ENCODE measurements at regions not wholly inside any gene's neighbourhood (a gene's known extent, or its start where the extent isn't known, plus 50 kb on each side); places are given as distances from the start of the nearest gene placed in this dataset.

- DNase-seq = no peak
These were observed 100.6 kb upstream of the KCNJ15 start for GRCh38 chr21:38156200-38156599.

DNA sequence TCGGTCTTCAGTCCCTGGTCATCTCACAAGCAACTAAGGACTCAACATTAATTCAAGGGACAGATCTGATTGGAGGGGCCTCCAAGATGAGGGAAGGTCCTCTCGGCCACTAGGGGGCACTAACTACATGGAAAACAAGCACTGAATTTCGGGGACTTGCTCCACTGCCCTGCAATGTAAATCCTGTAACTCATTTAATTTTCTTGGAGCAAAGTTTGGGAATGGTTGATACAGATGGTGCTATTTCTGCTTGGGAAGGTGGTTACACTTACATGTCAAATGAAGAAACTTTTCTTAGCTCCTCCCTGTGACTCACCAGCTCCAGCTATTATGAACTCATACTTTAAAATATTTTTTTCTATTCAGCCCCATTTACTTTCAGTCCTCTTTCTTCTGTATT lies 97.4 kb upstream of the KCNJ15 start:
- DNase-seq = peak; percentile 25

GRCh38 chr21:38165466-38166172 lies 91.2 kb upstream of the KCNJ15 start:
- DNase-seq = no peak

DNA sequence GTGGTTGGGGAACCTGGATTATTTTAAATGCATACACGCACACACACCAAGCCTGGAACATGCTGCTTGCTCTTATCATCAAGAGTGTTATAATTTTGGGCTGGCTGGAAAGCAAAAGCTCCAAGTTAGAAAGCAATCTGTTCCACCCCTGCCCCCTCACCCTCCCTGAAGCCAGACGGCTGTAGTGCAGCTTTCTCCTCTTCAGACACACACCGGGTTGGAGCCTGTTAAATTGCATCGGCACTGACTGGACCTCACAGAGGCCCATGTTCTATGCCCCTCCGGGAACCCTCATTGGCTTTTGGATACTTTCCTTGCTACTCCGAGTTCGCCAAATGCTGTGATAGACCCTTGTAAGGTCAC lies 90.6 kb upstream of the KCNJ15 start:
- DNase-seq = no peak

DNA sequence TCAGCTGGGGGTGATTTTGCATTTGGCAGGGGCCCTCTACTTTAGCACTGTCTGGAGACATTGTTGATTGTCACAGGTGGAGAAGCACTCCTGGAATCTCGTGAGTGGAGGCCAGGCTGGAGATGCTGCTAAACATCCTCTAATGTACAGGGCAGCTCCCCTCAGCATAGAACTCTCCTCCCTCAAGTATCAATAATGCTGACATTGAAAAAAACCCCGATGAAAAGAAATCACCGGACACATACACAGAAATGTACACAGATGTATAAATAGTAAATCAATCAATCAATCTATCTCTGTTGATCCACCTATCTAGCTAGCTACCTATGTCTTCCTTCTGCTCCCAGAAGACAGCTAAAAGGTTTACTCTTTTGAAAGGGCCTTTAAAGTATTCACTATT lies 89.4 kb upstream of the KCNJ15 start:
- DNase-seq = no peak

DNA sequence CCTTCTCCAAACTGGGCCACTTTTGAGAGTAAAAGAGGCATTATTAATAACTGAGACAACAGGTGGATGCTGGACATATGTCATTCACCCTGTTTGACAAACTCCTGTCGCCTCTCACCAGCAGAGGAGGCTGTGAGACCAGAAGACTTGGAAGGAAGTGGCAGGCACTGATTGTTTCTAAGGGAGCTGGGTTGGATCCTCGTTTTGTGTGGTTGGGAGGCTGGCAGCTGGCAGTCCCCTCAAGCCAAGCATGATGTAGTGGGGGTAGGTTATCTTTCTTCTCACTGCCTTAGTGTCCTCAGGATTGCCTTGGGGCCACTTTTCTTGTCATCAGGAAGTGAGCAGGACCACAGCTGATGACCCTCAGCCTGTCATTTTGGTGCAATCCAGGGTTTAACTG lies 86.5 kb upstream of the KCNJ15 start:
- DNase-seq = no peak

GRCh38 chr21:38170704-38171682 lies 85.8 kb upstream of the KCNJ15 start:
- DNase-seq = no peak

DNA sequence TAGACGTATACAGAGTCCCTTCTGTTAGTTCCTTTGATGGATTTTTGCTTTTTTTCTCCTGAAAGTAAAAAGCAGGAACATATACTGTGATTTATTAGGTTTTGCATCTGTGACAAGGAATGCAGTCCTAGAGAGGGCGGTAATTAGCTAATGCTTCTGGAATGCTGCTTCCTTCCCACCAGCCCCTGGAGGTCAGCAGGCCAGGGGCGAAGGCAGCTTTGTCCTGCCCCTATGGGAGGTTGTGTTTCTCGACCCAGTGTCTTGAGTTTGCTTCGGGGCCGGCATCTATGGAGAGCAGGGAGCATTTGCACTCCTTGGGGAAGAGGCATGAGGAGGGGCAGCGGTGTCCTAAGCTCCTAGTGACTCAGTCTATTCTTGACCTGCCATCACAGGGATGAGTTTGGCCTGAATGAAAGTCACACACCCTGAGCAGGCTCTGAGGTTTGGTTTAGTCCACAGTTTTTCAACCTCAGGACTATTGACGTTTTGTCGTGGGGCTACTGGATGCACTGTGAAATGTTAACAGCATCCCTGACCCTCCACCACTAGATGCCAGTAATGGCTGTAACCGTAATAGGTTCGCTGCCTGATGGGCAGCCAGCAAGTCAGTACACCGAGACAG lies 85.0 kb upstream of the KCNJ15 start:
- DNase-seq = no peak

- no peak for DNase-seq
These were observed 83.3 kb upstream of the KCNJ15 start for GRCh38 chr21:38173276-38174035.

- DNase-seq = no peak
These were observed 81.5 kb upstream of the KCNJ15 start for GRCh38 chr21:38175306-38175705.

DNA sequence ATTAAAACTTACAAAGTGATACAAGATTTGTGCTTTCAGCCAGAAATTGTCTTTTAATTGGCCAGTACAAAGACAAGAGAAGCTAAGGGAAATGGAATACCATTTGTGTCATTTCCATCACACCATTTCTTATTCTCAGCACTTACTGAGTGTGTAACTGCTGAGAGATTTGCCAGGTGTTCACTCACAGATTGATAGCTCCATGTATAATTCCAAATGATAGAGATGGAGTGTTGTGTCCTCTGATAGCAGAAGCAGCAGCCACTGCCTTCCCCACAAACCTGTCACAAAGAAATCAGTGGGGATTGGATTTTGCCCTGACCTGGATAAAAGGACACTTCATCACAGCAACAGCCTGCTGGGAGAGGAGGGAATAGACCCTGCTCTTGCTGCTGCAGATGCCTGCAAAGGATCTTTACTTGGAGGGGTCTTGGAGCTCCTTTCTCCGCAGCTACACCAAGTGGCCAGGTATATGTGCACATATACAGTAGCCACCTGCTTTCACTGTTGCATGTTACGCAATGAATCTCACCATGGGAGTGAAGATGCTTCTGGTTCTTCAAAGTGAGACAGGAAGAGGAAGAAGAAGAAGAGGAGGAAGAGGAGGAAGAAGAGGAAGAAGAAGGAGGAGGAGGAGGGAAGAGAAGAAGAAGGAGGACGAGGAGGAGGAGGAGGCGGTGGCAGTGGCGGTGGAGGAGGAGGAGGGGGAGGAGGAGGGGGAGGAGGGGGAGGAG lies 78.7 kb upstream of the KCNJ15 start:
- no peak for DNase-seq

DNA sequence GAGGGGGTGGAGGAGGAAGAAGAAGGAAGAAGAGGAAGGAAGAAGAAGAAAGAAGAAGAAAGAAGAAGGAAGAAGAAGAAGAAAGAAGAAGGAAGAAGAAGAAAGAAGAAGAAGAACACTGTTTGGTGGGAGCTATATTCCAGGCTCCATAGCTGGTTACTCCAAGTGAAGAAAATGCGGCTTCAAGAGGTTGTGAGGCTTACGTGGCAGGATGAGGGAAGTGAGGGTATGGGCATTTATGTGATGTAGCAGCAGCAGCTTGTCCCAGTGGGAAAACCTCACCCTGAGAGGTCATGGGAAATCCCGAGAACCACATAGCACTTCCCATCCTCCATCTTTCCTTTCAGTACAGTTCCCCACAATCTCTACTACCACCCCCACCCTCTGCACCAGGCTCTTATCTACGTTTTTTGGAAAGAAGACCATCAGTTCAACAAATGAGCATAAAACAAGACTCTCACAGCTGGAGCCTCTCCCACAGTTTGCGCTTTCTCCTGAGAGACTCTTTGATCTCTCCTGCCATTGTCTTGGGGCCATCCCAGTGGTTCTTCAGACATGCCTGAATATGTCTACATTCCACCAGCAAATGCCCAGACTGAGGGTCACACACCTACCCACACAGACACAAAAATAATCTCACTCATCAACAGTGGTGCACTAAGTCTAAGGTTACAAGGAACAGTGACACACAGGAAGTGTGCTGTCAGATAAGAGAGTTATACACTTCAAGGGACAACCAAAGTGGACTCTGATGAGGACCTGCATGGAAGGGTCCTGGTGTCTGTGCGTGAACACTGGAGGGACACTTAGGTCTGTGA lies 77.9 kb upstream of the KCNJ15 start:
- no peak for DNase-seq

GRCh38 chr21:38179511-38179910 lies 77.3 kb upstream of the KCNJ15 start:
- DNase-seq = no peak

DNA sequence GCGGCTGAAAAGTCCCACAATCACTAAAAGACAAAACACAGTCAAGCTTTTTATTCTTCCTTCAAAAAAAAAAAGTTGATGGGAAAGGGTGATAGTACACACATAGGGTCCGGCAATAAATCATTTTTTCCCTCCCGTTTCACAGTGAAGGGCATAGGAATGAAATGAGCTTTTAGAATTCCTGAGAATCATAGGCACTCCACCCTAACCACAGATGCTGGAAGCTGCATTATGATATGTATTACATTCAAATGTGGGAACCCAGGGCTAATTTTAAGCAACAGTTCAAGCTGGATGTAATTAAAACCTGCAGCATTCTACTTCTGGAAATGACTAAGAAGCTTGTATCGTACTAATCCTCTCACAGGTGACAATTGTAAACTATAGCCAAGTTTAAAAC lies 75.7 kb upstream of the KCNJ15 start:
- DNase-seq = no peak

DNA sequence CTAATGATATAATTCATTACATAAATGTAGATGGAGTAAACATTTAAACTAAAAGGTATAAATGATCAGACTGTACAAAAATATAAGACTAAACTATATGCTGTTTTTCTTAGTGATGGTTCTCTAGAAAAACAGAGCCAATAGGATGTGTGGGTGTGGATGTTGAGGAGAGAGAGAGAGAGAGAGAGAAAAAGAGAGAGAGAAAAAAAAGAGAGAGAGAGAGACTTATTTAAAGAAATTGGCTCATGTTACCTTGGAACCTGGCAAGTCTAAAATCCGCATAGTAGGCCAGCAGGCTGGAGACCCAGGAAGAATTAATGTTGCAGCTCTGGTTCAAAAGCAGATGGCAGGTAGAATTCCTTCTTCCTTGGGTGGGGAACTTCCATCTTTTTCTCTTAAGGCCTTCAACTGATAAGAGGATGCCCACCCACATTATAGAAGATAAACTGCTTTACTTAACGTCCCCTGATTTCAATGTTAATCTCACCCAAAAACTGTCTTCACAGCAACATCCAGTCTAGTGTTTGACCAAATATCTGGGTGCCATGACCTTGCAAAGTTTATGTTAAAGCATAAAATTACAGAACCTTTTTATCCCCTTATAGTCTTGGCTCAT lies 74.3 kb upstream of the KCNJ15 start:
- no peak for DNase-seq

DNA sequence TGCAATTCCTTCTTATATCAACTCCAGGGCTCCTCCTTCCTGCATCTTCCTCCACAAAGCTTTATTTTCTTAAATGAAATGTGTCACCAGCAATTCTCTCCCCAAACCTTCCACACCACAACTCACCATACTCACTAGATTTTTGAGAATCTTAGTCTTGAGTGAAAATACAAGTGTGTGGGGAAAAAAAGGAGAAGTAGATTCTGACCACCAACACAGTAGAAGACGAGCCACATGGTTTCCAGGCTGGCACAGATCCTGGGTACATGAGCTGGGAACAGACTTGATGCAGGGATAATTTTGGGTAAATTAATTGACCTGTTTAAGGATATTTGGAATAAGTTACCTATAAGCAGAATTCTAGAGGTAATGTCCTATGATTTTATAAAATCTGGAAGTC lies 72.8 kb upstream of the KCNJ15 start:
- DNase-seq = no peak

GRCh38 chr21:38186661-38187270 lies 70.0 kb upstream of the KCNJ15 start:
- no peak for DNase-seq

DNA sequence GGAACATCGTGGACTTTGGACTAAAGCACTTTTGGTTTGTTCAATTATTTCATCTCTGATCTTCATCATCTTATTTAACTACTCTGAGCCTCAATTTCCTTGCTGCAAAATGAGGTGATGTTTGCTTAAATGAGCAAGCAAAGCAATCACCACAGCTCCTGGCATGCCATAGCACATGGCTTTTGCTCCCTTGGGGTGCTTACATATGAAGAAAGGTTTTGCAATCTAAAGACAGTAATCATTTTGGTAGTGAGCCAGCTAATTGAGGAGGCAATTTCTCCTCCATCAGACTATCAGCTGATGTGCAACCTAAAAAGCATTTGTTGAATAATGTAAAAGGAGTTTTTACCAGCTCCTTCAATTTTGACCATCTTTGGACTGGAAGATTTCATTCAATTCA lies 68.8 kb upstream of the KCNJ15 start:
- no peak for DNase-seq

- DNase-seq = no peak
These were observed 60.8 kb upstream of the KCNJ15 start for GRCh38 chr21:38196036-38196435.

- no peak for DNase-seq
These were observed 54.0 kb upstream of the KCNJ15 start for GRCh38 chr21:38202811-38203210.

GRCh38 chr21:38203229-38203628 lies 53.6 kb upstream of the KCNJ15 start:
- no peak for DNase-seq
